ENCODE measurements at regions not wholly inside any gene's neighbourhood (a gene's known extent, or its start where the extent isn't known, plus 50 kb on each side); places are given as distances from the start of the nearest gene placed in this dataset.

GRCh38 chr13:111868716-111869115 lies 198.2 kb upstream of the SOX1 start:
- TF ChIP-seq POLR2A (IDR thresholded peaks at IDR 0.05) (no peak), CTCF (IDR thresholded peaks at IDR 0.05 in 4 of 5, conservative IDR thresholded peaks at IDR 0.05 in 1 of 5) (no peak)
- ATAC-seq (no peak), DNase-seq (no peak)
- Histone ChIP-seq H3K27me3 (no peaks in the 10 kb centered on the region), H3K27ac (no peak overlapping the region), H3K4me3 (no peak overlapping the region), H3K9me3 (no peaks in the 10 kb centered on the region), H3K36me3 (no peaks in the 10 kb centered on the region), H3K4me1 (no peaks in the 10 kb centered on the region)
- in situ Hi-C loops (cut with MboI; ENCODE audit: low sequenced_read_pairs in 4 of 4), result no loop called here
- intact Hi-C loops (cut with DNase I; ENCODE audit: low total_unique reads), result no loop called here

GRCh38 chr13:111872475-111873150 lies 194.3 kb upstream of the SOX1 start:
- H3K36me3 ChIP-seq, result no peaks in the 10 kb centered on the region
- no peak for TF ChIP-seq CTCF (IDR thresholded peaks at IDR 0.05 in 4 of 5, conservative IDR thresholded peaks at IDR 0.05 in 1 of 5)
- TF ChIP-seq POLR2A (IDR thresholded peaks at IDR 0.05), result no peak

GRCh38 chr13:111873676-111874178 lies 193.2 kb upstream of the SOX1 start:
- DNase-seq (no peak), ATAC-seq (no peak)
- TF ChIP-seq POLR2A (IDR thresholded peaks at IDR 0.05) (no peak), CTCF (IDR thresholded peaks at IDR 0.05 in 4 of 5, conservative IDR thresholded peaks at IDR 0.05 in 1 of 5) (no peak)
- no peaks in the 10 kb centered on the region for H3K9me3 ChIP-seq
- H3K4me1 ChIP-seq, result no peaks in the 10 kb centered on the region
- H3K27ac ChIP-seq, result no peak overlapping the region
- no peak overlapping the region for H3K4me3 ChIP-seq
- in situ Hi-C loops (cut with MboI; ENCODE audit: low sequenced_read_pairs in 4 of 4) (no loop called here), intact Hi-C loops (cut with DNase I; ENCODE audit: low total_unique reads) (no loop called here)
- no peaks in the 10 kb centered on the region for H3K36me3 ChIP-seq
- H3K27me3 ChIP-seq, result no peaks in the 10 kb centered on the region

More at GRCh38 chr13:111872475-111873150, 194.3 kb upstream of the SOX1 start:
- H3K4me1 ChIP-seq, result no peaks in the 10 kb centered on the region
- in situ Hi-C loops (cut with MboI; ENCODE audit: low sequenced_read_pairs in 4 of 4), result no loop called here
- H3K4me3 ChIP-seq, result no peak overlapping the region
- intact Hi-C loops (cut with DNase I; ENCODE audit: low total_unique reads), result no loop called here
- DNase-seq (no peak), ATAC-seq (no peak)
- H3K9me3 ChIP-seq, result no peaks in the 10 kb centered on the region
- H3K27ac ChIP-seq, result no peak overlapping the region
- H3K27me3 ChIP-seq, result no peaks in the 10 kb centered on the region

- no peaks in the 10 kb centered on the region for H3K36me3 ChIP-seq
- in situ Hi-C loops (cut with MboI; ENCODE audit: low sequenced_read_pairs in 4 of 4) (no loop called here), intact Hi-C loops (cut with DNase I; ENCODE audit: low total_unique reads) (no loop called here)
- H3K4me3 ChIP-seq, result no peak overlapping the region
- ATAC-seq (no peak), DNase-seq (no peak)
- no peaks in the 10 kb centered on the region for H3K9me3 ChIP-seq
- no peak overlapping the region for H3K27ac ChIP-seq
- no peak for TF ChIP-seq CTCF (IDR thresholded peaks at IDR 0.05 in 4 of 5, conservative IDR thresholded peaks at IDR 0.05 in 1 of 5)
- TF ChIP-seq POLR2A (IDR thresholded peaks at IDR 0.05), result no peak
- no peaks in the 10 kb centered on the region for H3K4me1 ChIP-seq
- H3K27me3 ChIP-seq, result no peaks in the 10 kb centered on the region
Measured at GRCh38 chr13:111874981-111875380, 192.0 kb upstream of the SOX1 start.

GRCh38 chr13:111875915-111876314 lies 191.0 kb upstream of the SOX1 start:
- no peak overlapping the region for H3K27ac ChIP-seq
- intact Hi-C loops (cut with DNase I; ENCODE audit: low total_unique reads) (no loop called here), in situ Hi-C loops (cut with MboI; ENCODE audit: low sequenced_read_pairs in 4 of 4) (no loop called here)
- no peaks in the 10 kb centered on the region for H3K9me3 ChIP-seq
- no peak for TF ChIP-seq POLR2A (IDR thresholded peaks at IDR 0.05)
- no peaks in the 10 kb centered on the region for H3K36me3 ChIP-seq
- DNase-seq (no peak), ATAC-seq (no peak)
- H3K4me1 ChIP-seq, result no peaks in the 10 kb centered on the region
- no peaks in the 10 kb centered on the region for H3K27me3 ChIP-seq
- no peak overlapping the region for H3K4me3 ChIP-seq

Measured in gastrocnemius medialis (tissue), 4 donors.